ENCODE measurements at regions not wholly inside any gene's neighbourhood (a gene's known extent, or its start where the extent isn't known, plus 50 kb on each side); places are given as distances from the start of the nearest gene placed in this dataset.

GRCh38 chr2:120632796-120633646 lies 102.6 kb upstream of the GLI2 start:
- POLR2A ChIA-PET (ENCODE audit: low non-redundant PET) = no interaction called here
- CTCF ChIA-PET = interaction anchor here (0.6 to 0.7 kb wide), 2 partner anchors 17 to 20 kb away, joined by 3 read pairs; no protein-coding TSS in a partner anchor
- no peak for DNase-seq (ENCODE audit: low spot score)
- TF ChIP-seq CTCF (conservative IDR thresholded peaks at IDR 0.05; ENCODE audit: low read depth) = no peak
- no peak overlapping the region for H3K27ac ChIP-seq

- ChIA-PET CTCF (no interaction called here), POLR2A (ENCODE audit: low non-redundant PET) (no interaction called here)
- DNase-seq (ENCODE audit: low spot score) = no peak
- TF ChIP-seq CTCF (conservative IDR thresholded peaks at IDR 0.05; ENCODE audit: low read depth) = no peak
- H3K27ac ChIP-seq = no peak overlapping the region
These were observed 101.1 kb upstream of the GLI2 start for GRCh38 chr2:120634533-120634932.

- ChIA-PET CTCF (no interaction called here), POLR2A (ENCODE audit: low non-redundant PET) (no interaction called here)
- no peak for TF ChIP-seq CTCF (conservative IDR thresholded peaks at IDR 0.05; ENCODE audit: low read depth)
- H3K27ac ChIP-seq = no peak overlapping the region
- no peak for DNase-seq (ENCODE audit: low spot score)
These were observed 100.5 kb upstream of the GLI2 start for GRCh38 chr2:120635146-120635545.

- CTCF ChIA-PET = no interaction called here
- DNase-seq (ENCODE audit: low spot score) = no peak
- POLR2A ChIA-PET (ENCODE audit: low non-redundant PET) = no interaction called here
These were observed 97.8 kb upstream of the GLI2 start for GRCh38 chr2:120637847-120638246.

GRCh38 chr2:120638450-120638849 lies 97.2 kb upstream of the GLI2 start:
- ChIA-PET CTCF (no interaction called here), POLR2A (ENCODE audit: low non-redundant PET) (no interaction called here)
- H3K27ac ChIP-seq = no peak overlapping the region
- DNase-seq (ENCODE audit: low spot score) = no peak
- no peak for TF ChIP-seq CTCF (conservative IDR thresholded peaks at IDR 0.05; ENCODE audit: low read depth)

More at GRCh38 chr2:120637847-120638246, 97.8 kb upstream of the GLI2 start:
- no peak overlapping the region for H3K27ac ChIP-seq
- TF ChIP-seq CTCF (conservative IDR thresholded peaks at IDR 0.05; ENCODE audit: low read depth) = no peak

GRCh38 chr2:120641366-120641771 lies 94.3 kb upstream of the GLI2 start:
- CTCF ChIA-PET = interaction anchor here (1.0 kb wide), 1 partner anchor 12 kb away, joined by 5 read pairs; no protein-coding TSS in a partner anchor
- POLR2A ChIA-PET (ENCODE audit: low non-redundant PET) = no interaction called here
- no peak for TF ChIP-seq CTCF (conservative IDR thresholded peaks at IDR 0.05; ENCODE audit: low read depth)
- no peak overlapping the region for H3K27ac ChIP-seq
- no peak for DNase-seq (ENCODE audit: low spot score)
